ENCODE measurements at regions not wholly inside any gene's neighbourhood (a gene's known extent, or its start where the extent isn't known, plus 50 kb on each side); places are given as distances from the start of the nearest gene placed in this dataset.

- peak; percentile 5 for DNase-seq (ENCODE audit: low read depth, low spot score)
- in situ Hi-C loops (cut with HindIII; ENCODE audit: low pct_unique_long_range_greater_than_20kb, low sequenced_read_pairs), result no loop called here
These were observed 154.4 kb downstream of the PLPP3 start for GRCh38 chr1:56424744-56425493.

GRCh38 chr1:56423716-56424115 lies 155.6 kb downstream of the PLPP3 start:
- no peak for DNase-seq (ENCODE audit: low read depth, low spot score)
- in situ Hi-C loops (cut with HindIII; ENCODE audit: low pct_unique_long_range_greater_than_20kb, low sequenced_read_pairs), result no loop called here

- in situ Hi-C loops (cut with HindIII; ENCODE audit: low pct_unique_long_range_greater_than_20kb, low sequenced_read_pairs), result no loop called here
- DNase-seq (ENCODE audit: low read depth, low spot score), result no peak
These were observed 161.2 kb downstream of the PLPP3 start for GRCh38 chr1:56418151-56418631.

GRCh38 chr1:56417646-56418045 lies 161.7 kb downstream of the PLPP3 start:
- no peak for DNase-seq (ENCODE audit: low read depth, low spot score)
- in situ Hi-C loops (cut with HindIII; ENCODE audit: low pct_unique_long_range_greater_than_20kb, low sequenced_read_pairs), result no loop called here

DNA sequence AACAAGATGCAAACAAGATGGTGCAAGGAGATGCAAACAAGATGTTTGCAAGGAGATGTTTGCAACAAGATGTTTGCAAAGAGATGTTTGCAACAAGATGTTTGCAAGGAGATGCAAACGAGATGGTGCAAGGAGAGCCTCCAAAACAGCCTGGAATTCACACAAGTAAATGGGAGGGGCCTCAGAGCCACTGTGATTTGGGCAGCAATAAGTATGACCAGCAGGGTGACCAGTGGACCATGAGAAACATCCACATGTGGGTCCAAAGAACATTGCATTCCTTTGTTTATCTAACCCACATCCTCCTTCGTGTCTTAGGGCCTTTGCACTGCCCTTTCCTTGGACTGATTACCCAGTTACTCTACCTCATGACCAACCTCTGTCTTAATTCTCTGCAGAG lies 162.9 kb downstream of the PLPP3 start:
- in situ Hi-C loops (cut with HindIII; ENCODE audit: low pct_unique_long_range_greater_than_20kb, low sequenced_read_pairs), result no loop called here
- DNase-seq (ENCODE audit: low read depth, low spot score), result peak; percentile 68

- in situ Hi-C loops (cut with HindIII; ENCODE audit: low pct_unique_long_range_greater_than_20kb, low sequenced_read_pairs), result no loop called here
These were observed 163.6 kb downstream of the PLPP3 start for GRCh38 chr1:56415720-56416119.

GRCh38 chr1:56415258-56415657 lies 164.1 kb downstream of the PLPP3 start:
- DNase-seq (ENCODE audit: low read depth, low spot score), result no peak
- in situ Hi-C loops (cut with HindIII; ENCODE audit: low pct_unique_long_range_greater_than_20kb, low sequenced_read_pairs), result no loop called here

More at GRCh38 chr1:56415720-56416119, 163.6 kb downstream of the PLPP3 start:
- DNase-seq (ENCODE audit: low read depth, low spot score), result no peak

DNA sequence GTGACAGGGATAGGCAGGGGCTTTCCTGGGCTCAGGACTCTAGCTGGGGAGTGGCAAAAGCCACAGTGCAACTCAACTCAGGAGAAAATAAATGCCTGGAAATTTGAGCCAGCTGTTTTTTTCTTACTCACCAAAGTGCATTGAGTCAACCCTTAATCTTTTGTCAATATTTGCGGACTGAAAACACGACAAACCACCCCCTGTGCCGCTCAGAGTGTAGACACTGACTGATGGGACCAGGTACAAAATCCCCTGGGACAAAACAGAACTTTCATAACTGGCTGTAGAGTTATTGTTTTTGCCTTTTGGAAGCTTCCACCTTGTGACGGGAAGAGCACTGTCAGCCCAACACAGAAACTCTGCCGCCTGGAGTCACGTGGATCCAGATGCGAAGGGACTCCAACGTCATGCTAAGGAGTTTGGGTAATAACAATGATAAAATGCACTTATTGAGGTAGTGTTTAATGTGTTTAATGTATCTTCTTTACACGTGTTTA lies 164.6 kb downstream of the PLPP3 start:
- in situ Hi-C loops (cut with HindIII; ENCODE audit: low pct_unique_long_range_greater_than_20kb, low sequenced_read_pairs), result no loop called here
- DNase-seq (ENCODE audit: low read depth, low spot score), result no peak

GRCh38 chr1:56413671-56414199 lies 165.6 kb downstream of the PLPP3 start:
- no peak for DNase-seq (ENCODE audit: low read depth, low spot score)
- in situ Hi-C loops (cut with HindIII; ENCODE audit: low pct_unique_long_range_greater_than_20kb, low sequenced_read_pairs), result no loop called here

- peak; percentile 33 for DNase-seq (ENCODE audit: low read depth, low spot score)
- in situ Hi-C loops (cut with HindIII; ENCODE audit: low pct_unique_long_range_greater_than_20kb, low sequenced_read_pairs), result no loop called here
These were observed 167.7 kb downstream of the PLPP3 start for GRCh38 chr1:56411484-56412180.

DNA sequence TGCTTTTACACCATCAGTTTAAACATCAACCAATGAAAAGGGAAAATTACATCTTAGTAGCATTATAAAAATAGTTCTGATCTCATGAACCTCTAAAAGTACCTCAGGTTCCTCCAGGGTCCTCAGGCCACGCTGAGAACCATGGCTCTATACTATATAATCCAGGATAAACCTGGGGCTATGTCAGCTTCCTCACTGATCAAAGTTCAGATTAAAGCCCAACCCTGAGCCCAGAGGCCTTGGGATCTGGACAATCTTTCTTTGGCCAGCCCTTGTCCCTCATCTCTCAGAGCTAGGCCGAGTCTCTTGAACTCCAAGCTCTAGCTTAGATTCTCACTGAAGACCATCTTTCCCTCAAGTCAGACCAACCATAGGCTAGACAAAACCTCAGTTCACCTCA lies 168.3 kb downstream of the PLPP3 start:
- no peak for DNase-seq (ENCODE audit: low read depth, low spot score)
- in situ Hi-C loops (cut with HindIII; ENCODE audit: low pct_unique_long_range_greater_than_20kb, low sequenced_read_pairs), result no loop called here

GRCh38 chr1:56410405-56410804 lies 169.0 kb downstream of the PLPP3 start:
- no peak for DNase-seq (ENCODE audit: low read depth, low spot score)
- in situ Hi-C loops (cut with HindIII; ENCODE audit: low pct_unique_long_range_greater_than_20kb, low sequenced_read_pairs), result no loop called here

GRCh38 chr1:56409112-56409691 lies 170.2 kb downstream of the PLPP3 start:
- no peak for DNase-seq (ENCODE audit: low read depth, low spot score)
- in situ Hi-C loops (cut with HindIII; ENCODE audit: low pct_unique_long_range_greater_than_20kb, low sequenced_read_pairs), result no loop called here

DNA sequence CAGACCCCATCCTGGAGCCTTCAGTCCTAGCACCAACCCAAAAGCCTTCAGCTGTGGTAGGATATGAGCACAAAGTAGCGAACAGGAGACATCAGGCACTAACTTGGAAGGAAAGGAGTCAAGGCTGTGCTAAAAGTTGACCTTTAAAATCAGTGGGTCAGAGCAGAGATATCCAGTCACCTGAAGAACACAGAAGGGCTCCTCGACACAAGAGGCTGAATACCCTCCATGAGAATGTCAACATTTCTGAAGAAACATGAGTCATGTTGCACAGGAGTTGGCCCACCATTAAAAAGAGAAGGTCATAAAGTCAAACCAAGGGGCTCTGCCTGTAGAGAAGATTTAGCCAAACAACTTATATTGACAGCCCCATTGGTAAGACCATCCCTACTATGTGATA lies 172.5 kb downstream of the PLPP3 start:
- in situ Hi-C loops (cut with HindIII; ENCODE audit: low pct_unique_long_range_greater_than_20kb, low sequenced_read_pairs), result no loop called here
- DNase-seq (ENCODE audit: low read depth, low spot score), result no peak

DNA sequence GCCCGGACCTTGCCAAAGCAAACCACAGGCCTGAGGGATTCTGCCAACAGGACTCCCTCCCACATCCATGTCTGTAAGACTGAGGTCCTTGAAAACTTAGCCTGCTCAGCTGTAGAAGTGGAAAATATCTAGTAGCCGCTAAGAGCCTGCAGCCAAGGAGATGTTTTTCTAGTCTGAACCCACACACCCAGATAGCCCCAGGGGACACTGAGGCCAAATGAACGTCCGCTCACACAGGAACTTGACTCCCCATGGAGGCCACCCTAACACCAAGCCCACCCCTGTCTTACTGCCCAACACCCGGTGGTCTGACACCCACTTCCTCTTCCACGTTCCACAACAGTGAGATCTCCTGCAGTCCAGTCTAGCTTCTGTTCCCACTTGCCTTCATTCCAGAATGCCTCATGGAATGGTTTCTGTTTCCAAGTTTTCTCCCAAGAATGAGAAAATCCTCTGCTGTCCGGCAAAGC lies 174.8 kb downstream of the PLPP3 start:
- no peak for DNase-seq (ENCODE audit: low read depth, low spot score)

GRCh38 chr1:56404066-56404465 lies 175.3 kb downstream of the PLPP3 start:
- in situ Hi-C loops (cut with HindIII; ENCODE audit: low pct_unique_long_range_greater_than_20kb, low sequenced_read_pairs), result no loop called here
- no peak for DNase-seq (ENCODE audit: low read depth, low spot score)

More for the DNA sequence above, 174.8 kb downstream of the PLPP3 start:
- in situ Hi-C loops (cut with HindIII; ENCODE audit: low pct_unique_long_range_greater_than_20kb, low sequenced_read_pairs), result no loop called here

GRCh38 chr1:56403321-56403720 lies 176.0 kb downstream of the PLPP3 start:
- in situ Hi-C loops (cut with HindIII; ENCODE audit: low pct_unique_long_range_greater_than_20kb, low sequenced_read_pairs), result no loop called here
- no peak for DNase-seq (ENCODE audit: low read depth, low spot score)

DNA sequence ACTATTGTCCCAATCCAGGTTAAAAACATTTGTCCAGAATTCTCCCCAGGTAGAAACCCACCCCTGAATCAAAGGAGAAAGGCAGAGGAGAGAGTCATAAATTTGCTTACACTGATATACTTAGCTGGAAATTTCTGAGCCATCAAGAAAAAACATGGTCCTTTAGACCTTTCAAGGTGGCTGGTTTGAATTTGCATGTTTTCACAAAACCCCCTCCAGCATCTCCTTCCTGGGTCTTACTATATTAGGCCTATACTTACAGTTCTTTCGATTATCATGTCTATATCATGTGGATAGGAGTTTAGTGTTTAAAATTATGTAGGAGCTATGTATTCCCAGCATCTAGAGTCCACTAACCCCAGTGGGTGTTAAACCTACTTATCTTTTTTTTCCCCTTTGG lies 178.2 kb downstream of the PLPP3 start:
- DNase-seq (ENCODE audit: low read depth, low spot score), result no peak
- in situ Hi-C loops (cut with HindIII; ENCODE audit: low pct_unique_long_range_greater_than_20kb, low sequenced_read_pairs), result no loop called here

Measured in SK-MEL-5 (cell line).